Heart right ventricle (tissue), 16 donors: ENCODE measurements at regions not wholly inside any gene's neighbourhood (a gene's known extent, or its start where the extent isn't known, plus 50 kb on each side); places are given as distances from the start of the nearest gene placed in this dataset.

ENCODE experiments used
- ATAC-seq, 8 donors: fragments of 200-7000 bp; cut with Tn5 transposase; one replicate each; pipeline ENCODE4 v1.9.1; 2020; ENCODE audit warnings: mild to moderate bottlenecking in 8 of 8, moderate library complexity in 8 of 8, moderate number of reproducible peaks in 1 of 8
- DNase-seq, 2 donors: peaks; one replicate each; pipeline ENCODE4 v3.0.0-alpha.2; 2020
- H3K27ac ChIP-seq, 10 donors: fragments of 200-600 bp; sonication (generic) in 2 of 10; one replicate each; pipeline versions ENCODE4 v1.5.0 to v1.8.0; 2020 to 2022; ENCODE audit warnings: mild to moderate bottlenecking in 3 of 10
- H3K27me3 ChIP-seq, 7 donors: fragments of 200-600 bp; one replicate each; pipeline ENCODE4 v1.8.0; 2021 to 2022; ENCODE audit warnings: mild to moderate bottlenecking in 2 of 7
- H3K36me3 ChIP-seq, 9 donors: fragments of 200-600 bp; sonication (generic) in 1 of 9; one replicate each; pipeline versions ENCODE4 v1.5.0 to v1.8.0; 2020 to 2022; ENCODE audit warnings: mild to moderate bottlenecking in 2 of 9
- H3K4me1 ChIP-seq, 9 donors: fragments of 200-600 bp; sonication (generic) in 1 of 9; one replicate each; pipeline versions ENCODE4 v1.5.0 to v1.8.0; 2020 to 2022; ENCODE audit warnings: mild to moderate bottlenecking in 4 of 9
- H3K4me3 ChIP-seq, 10 donors: fragments of 200-600 bp; sonication (generic) in 2 of 10; one replicate each; pipeline versions ENCODE4 v1.5.0 to v1.8.0; 2020 to 2022; ENCODE audit warnings: mild to moderate bottlenecking in 7 of 10, moderate library complexity in 2 of 10
- H3K9me3 ChIP-seq, 11 donors: fragments of 200-600 bp in 10 of 11; sonication (generic) in 2 of 11; one replicate each; pipeline versions ENCODE4 v1.5.0 to v1.8.0; 2013 to 2022; ENCODE audit warnings: mild to moderate bottlenecking in 2 of 11, control low read depth in 1 of 11, moderate library complexity in 1 of 11
- WGBS, 2 donors: extraction: QIAGEN DNeasy Blood & Tissue Kit; methylation state at CpG; one replicate each; pipeline ENCODE4 v1.1.7; 2013; ENCODE audit warnings: inconsistent platforms in 1 of 2; 5-methylcytosine and 5-hydroxymethylcytosine counted together
- intact Hi-C, 10 donors: fragments of 100-400 bp; cut with DNase I; formaldehyde crosslinking; loops; one replicate each; pipeline versions ENCODE4 v1.11.1 to v1.14.2; 2022
- TF ChIP-seq, protein P1 (sequence below), 9 donors: fragments of 200-600 bp; sonication (generic) in 2 of 9; IDR thresholded peaks; one replicate each; pipeline versions ENCODE4 v1.5.0 to v1.8.0; 2021 to 2022; ENCODE audit warnings: antibody characterized with exemption in 9 of 9, mild to moderate bottlenecking in 5 of 9, moderate library complexity in 1 of 9
- donor health status: Arrhythmogenic right ventricular cardiomyopathy.
- donor health status: ischemic (EF 13 %, LVEDD 7.1; RV severe dilation, severe dysfunction).
- donor health status: healthy with polysubstance abuse.
- donor health status: DM: no; HTN: yes; CAD: no.
- donor health status: DM: no; HTN: no; CAD: no.
- donor health status: ischemic (EF 25% LVEDD 6.9; RV normal size, moderate dysfunction).
- donor health status: ischemic (EF 25% LVEDD 5.7; RV mildly dilated, moderate dysfunction).
- donor health status: healthy.
- donor health status: DM: yes; HTN: yes; CAD: no.
- donor health status: Ischemic cardiomyopathy.
- donor health status: ischemic (EF 35%, LVEDD 5.7; RV mildly dilated, moderate dysfunction).
- donor health status: nonischemic (EF 11% LVEDD 7.7; RV severe dilation, severe dysfunction).
- donor health status: DM: yes; HTN: yes; CAD: no.
- donor health status: PGD.
- donor health status: ischemic (EF 29% LVEDD 5.4; RV normal size, mild dysfunction).
- donor health status: nonischemic (EF 23%, LVEDD 6.1; RV moderate dilation, normal function).

DNA sequence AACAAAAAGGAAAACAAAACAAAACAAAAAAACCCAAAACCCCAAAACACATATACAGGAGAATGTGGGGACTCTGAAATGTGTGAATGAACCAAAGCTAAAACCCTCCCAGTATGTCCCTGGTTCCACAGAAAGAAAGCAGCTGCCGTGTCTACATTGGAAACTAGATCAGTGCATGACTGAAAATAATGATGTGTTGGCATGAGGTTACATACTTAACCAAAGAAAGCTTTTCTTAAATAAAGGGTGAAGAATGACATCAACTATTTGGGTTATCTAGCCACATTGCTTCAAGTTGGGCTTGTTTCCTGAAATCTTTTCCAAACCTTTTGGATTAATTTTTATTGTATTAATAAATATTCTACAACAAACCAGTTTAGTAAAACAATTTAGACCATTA, 91.9 kb upstream of the FN1 start:
- H3K4me3 ChIP-seq = no peak overlapping the region
- no peaks in the 10 kb centered on the region for H3K36me3 ChIP-seq
- H3K27me3 ChIP-seq = no peaks in the 10 kb centered on the region
- TF ChIP-seq, protein P1, sequence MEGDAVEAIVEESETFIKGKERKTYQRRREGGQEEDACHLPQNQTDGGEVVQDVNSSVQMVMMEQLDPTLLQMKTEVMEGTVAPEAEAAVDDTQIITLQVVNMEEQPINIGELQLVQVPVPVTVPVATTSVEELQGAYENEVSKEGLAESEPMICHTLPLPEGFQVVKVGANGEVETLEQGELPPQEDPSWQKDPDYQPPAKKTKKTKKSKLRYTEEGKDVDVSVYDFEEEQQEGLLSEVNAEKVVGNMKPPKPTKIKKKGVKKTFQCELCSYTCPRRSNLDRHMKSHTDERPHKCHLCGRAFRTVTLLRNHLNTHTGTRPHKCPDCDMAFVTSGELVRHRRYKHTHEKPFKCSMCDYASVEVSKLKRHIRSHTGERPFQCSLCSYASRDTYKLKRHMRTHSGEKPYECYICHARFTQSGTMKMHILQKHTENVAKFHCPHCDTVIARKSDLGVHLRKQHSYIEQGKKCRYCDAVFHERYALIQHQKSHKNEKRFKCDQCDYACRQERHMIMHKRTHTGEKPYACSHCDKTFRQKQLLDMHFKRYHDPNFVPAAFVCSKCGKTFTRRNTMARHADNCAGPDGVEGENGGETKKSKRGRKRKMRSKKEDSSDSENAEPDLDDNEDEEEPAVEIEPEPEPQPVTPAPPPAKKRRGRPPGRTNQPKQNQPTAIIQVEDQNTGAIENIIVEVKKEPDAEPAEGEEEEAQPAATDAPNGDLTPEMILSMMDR (IDR thresholded peaks at IDR 0.05) = no peak
- peak overlapping the region in 3 of 10 donors; percentile 29 to 54 (median 34) for H3K27ac ChIP-seq
- ATAC-seq (peak in 2 of 8 donors; percentile 50 to 51), DNase-seq (no peak)
- intact Hi-C loops = no loop called here
- peaks cover 0 to 5% (median 0%) of the 10 kb centered on the region in 9 donors for H3K4me1 ChIP-seq
- 73 to 85% methylated on average over 1 of the region's 1 CpG for WGBS, 2 donors
- H3K9me3 ChIP-seq = peaks cover 0 to 4% (median 0%) of the 10 kb centered on the region in 11 donors

DNA sequence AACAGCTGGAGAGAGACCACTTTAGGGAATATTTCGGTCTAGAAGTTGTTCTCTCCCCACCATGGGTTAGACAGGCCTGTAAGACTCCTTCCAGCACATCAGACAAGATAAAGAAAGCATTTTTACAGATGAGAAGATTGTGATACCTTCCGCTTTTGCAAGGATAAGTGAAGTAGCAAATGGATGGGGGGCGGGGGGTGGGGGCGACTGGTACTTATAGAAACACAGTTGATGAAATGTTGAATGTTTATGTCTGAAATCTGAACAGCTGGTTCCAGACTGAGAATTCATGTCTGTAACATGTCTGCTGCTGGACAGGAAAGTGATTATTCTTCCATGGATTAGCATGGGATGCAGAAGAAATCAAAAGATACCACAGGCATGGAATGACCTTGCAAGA, 90.5 kb upstream of the FN1 start:
- H3K27me3 ChIP-seq = no peaks in the 10 kb centered on the region
- ATAC-seq (no peak), DNase-seq (no peak)
- peaks cover 0 to 5% (median 0%) of the 10 kb centered on the region in 9 donors for H3K4me1 ChIP-seq
- WGBS, 2 donors = 79 to 83% methylated on average over 4 of the region's 4 CpGs
- intact Hi-C loops = no loop called here
- no peaks in the 10 kb centered on the region for H3K36me3 ChIP-seq
- peaks cover 0 to 4% (median 0%) of the 10 kb centered on the region in 11 donors for H3K9me3 ChIP-seq
- no peak overlapping the region for H3K27ac ChIP-seq
- no peak overlapping the region for H3K4me3 ChIP-seq
- TF ChIP-seq, protein P1 (IDR thresholded peaks at IDR 0.05) = no peak

DNA sequence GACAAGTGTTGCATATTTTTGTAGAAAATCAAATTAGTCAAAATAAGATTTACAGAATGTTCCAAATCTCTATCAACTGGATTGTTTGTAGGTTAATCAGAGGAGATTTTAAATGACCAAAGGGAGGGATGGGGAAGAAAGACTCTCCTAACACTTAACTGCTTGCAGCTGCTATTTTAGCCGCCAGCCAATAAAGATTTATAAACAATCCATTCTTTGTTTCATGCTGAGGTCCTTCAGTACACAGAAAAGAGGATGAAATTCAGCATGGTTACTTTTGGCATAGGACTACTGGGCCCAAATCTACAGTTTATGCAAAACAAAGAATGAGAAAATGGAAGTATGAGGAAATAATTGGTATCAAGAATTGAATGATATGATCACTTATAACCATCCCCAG, 86.4 kb upstream of the FN1 start:
- Histone ChIP-seq H3K4me1 (peaks cover 0 to 6% (median 0%) of the 10 kb centered on the region in 9 donors), H3K27ac (peak overlapping the region in 3 of 10 donors; percentile 34 to 60 (median 35)), H3K27me3 (no peaks in the 10 kb centered on the region), H3K9me3 (no peaks in the 10 kb centered on the region), H3K4me3 (no peak overlapping the region), H3K36me3 (no peaks in the 10 kb centered on the region)
- TF ChIP-seq, protein P1 (IDR thresholded peaks at IDR 0.05) = no peak
- intact Hi-C loops = no loop called here
- 84 to 89% methylated on average over 1 of the region's 1 CpG for WGBS, 2 donors
- DNase-seq (no peak), ATAC-seq (peak in 6 of 8 donors; percentile 52 to 75 (median 60))

DNA sequence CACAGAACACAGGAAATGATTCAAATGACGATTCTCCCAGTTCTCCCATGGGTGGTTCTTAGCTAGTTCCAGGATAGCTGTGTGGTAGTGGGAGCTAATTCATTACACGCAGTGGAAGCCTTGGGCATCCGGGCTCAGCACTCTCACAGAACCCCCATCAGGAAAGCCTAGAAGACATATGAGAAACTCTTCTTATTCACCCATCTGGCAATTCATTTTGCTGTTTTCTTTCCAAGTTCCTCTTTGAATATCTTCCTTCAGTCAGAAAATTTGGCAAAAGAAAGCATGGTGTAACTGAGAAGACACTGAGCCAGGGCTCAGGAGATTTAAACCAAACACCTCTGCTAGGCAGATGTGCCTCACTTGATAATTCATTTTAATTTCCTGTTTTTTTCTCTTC, 85.2 kb upstream of the FN1 start:
- H3K36me3 ChIP-seq = no peaks in the 10 kb centered on the region
- H3K27ac ChIP-seq = peak overlapping the region in 3 of 10 donors; percentile 3 to 60 (median 37)
- TF ChIP-seq, protein P1 (IDR thresholded peaks at IDR 0.05) = no peak
- ATAC-seq (no peak), DNase-seq (no peak)
- no peaks in the 10 kb centered on the region for H3K9me3 ChIP-seq
- 49 to 65% methylated on average over 3 of the region's 3 CpGs for WGBS, 2 donors
- peaks cover 0 to 6% (median 0%) of the 10 kb centered on the region in 9 donors for H3K4me1 ChIP-seq
- intact Hi-C loops = no loop called here
- no peaks in the 10 kb centered on the region for H3K27me3 ChIP-seq
- no peak overlapping the region for H3K4me3 ChIP-seq
